H1 (cell line): ENCODE measurements at regions not wholly inside any gene's neighbourhood (a gene's known extent, or its start where the extent isn't known, plus 50 kb on each side); places are given as distances from the start of the nearest gene placed in this dataset.
"Not testable (repeated sequence)": the region's sequence is repeated elsewhere in the genome, so short reads cannot be mapped to it uniquely, and the experiment has no call there.

Source experiments
- CTCF ChIA-PET: fragments of 300-600 bp; sonication (Branson Sonifier 250); formaldehyde crosslinking; loops from one replicate; lab custom pipeline; 2021; ENCODE audit not compliant: partially characterized antibody; lab: Charles Lee
- POLR2A ChIA-PET: fragments of 300-600 bp; sonication (Branson Sonifier 250); formaldehyde crosslinking; loops from one replicate; lab custom pipeline; 2021; ENCODE audit warnings: inconsistent platforms; ENCODE audit not compliant: partially characterized antibody; lab: Charles Lee
- DNase-seq, 2 experiments: peaks; one replicate each; pipeline versions ENCODE4 v3.0.0 to v3.0.0-alpha.2; 2010 to 2022; ENCODE audit warnings: low spot score in 2 of 2, low read depth in 1 of 2, mixed read lengths in 1 of 2
- FAIRE-seq: peaks from 2 replicates; lab custom pipeline; 2011; peaks lifted over from hg19 to GRCh38; lab: Jason Lieb, UNC
- H2AFZ ChIP-seq: 2 replicates; pipeline ENCODE4 v1.8.1; 2012; ENCODE audit warnings: low read length, inconsistent platforms
- H2AK5ac ChIP-seq: 2 replicates; pipeline ENCODE4 v1.6.1; 2013; ENCODE audit warnings: low read depth, low read length
- H2BK120ac ChIP-seq: replicated peaks from 2 replicates; pipeline ENCODE3; 2013; ENCODE audit warnings: low read depth, low read length, inconsistent platforms
- H2BK12ac ChIP-seq: 2 replicates; pipeline ENCODE4 v1.6.1; 2013; ENCODE audit warnings: low read depth, low read length
- H2BK15ac ChIP-seq: 2 replicates; pipeline ENCODE4 v1.6.1; 2013; ENCODE audit warnings: low read length
- H2BK20ac ChIP-seq: 2 replicates; pipeline ENCODE4 v1.6.1; 2013; ENCODE audit warnings: low read length
- H2BK5ac ChIP-seq: 2 replicates; pipeline ENCODE4 v1.6.1; 2013; ENCODE audit warnings: low read depth, low read length
- H3K14ac ChIP-seq: 2 replicates; pipeline ENCODE4 v1.6.1; 2013; ENCODE audit warnings: inconsistent platforms; ENCODE audit not compliant: insufficient read length
- H3K18ac ChIP-seq: 2 replicates; pipeline ENCODE4 v1.6.1; 2013; ENCODE audit warnings: low read length; ENCODE audit errors: extremely low read depth
- H3K23ac ChIP-seq: 2 replicates; pipeline ENCODE4 v1.6.1; 2013; ENCODE audit warnings: inconsistent platforms; ENCODE audit not compliant: insufficient read length
- H3K23me2 ChIP-seq: 2 replicates; pipeline ENCODE4 v1.6.1; 2013; ENCODE audit warnings: low read depth, low read length
- H3K27ac ChIP-seq: 2 replicates; pipeline ENCODE4 v1.6.1; 2011; ENCODE audit warnings: low read depth, low read length, inconsistent platforms
- H3K27me3 ChIP-seq, 4 experiments: replicated peaks in 1 of 4; 1 replicate in 1 of 4; 2 replicates in 3 of 4; pipeline versions ENCODE4 v1.6.1 to v1.8.1; 2011 to 2013; ENCODE audit warnings: low read length in 3 of 4, mild to moderate bottlenecking in 3 of 4, inconsistent platforms in 2 of 4, mixed read lengths in 2 of 4, moderate library complexity in 1 of 4; ENCODE audit not compliant: control insufficient read depth in 3 of 4, insufficient read depth in 3 of 4; ENCODE audit errors: extremely low read depth in 1 of 4
- H3K36me3 ChIP-seq, 4 experiments: 2 replicates each; pipeline versions ENCODE4 v1.6.1 to v1.8.1; 2011 to 2013; ENCODE audit warnings: mild to moderate bottlenecking in 4 of 4, low read length in 3 of 4, moderate library complexity in 2 of 4, control low read depth in 1 of 4, inconsistent platforms in 1 of 4; ENCODE audit not compliant: insufficient read depth in 4 of 4, control insufficient read depth in 2 of 4
- H3K4ac ChIP-seq: replicated peaks from 2 replicates; pipeline ENCODE3; 2013; ENCODE audit warnings: low read length, low read depth, mixed read lengths, inconsistent platforms; ENCODE audit not compliant: insufficient read length
- H3K4me1 ChIP-seq, 4 experiments: replicated peaks in 1 of 4; 1 replicate in 1 of 4; 2 replicates in 3 of 4; pipeline versions ENCODE4 v1.6.1 to v1.8.1; 2011 to 2013; ENCODE audit warnings: low read length in 3 of 4, inconsistent platforms in 2 of 4, mixed read lengths in 1 of 4; ENCODE audit not compliant: insufficient read depth in 4 of 4, control insufficient read depth in 3 of 4
- H3K4me2 ChIP-seq, 2 experiments: 2 replicates each; pipeline versions ENCODE4 v1.6.1 to v1.8.1; 2011 to 2013; ENCODE audit warnings: low read depth in 2 of 2, low read length in 2 of 2, control low read depth in 1 of 2, inconsistent platforms in 1 of 2, mild to moderate bottlenecking in 1 of 2; ENCODE audit not compliant: insufficient read depth in 1 of 2
- H3K4me3 ChIP-seq, 4 experiments: fragments of 200-600, 300-600 bp in 1 of 4; sonication (generic), shearing (Covaris generic), sonication (Bioruptor Twin) in 1 of 4; 2 replicates each; pipeline versions ENCODE4 v1.5.1 to v1.8.1; 2011 to 2016; ENCODE audit warnings: low read length in 4 of 4, low read depth in 3 of 4, control low read depth in 2 of 4, inconsistent platforms in 2 of 4, mild to moderate bottlenecking in 2 of 4, mixed read lengths in 1 of 4, moderate library complexity in 1 of 4; ENCODE audit not compliant: insufficient read depth in 2 of 4; ENCODE audit errors: extremely low read depth in 1 of 4
- H3K56ac ChIP-seq: replicated peaks from 2 replicates; pipeline ENCODE3; 2013; ENCODE audit warnings: low read depth, mild to moderate bottlenecking, mixed read lengths, low read length, inconsistent platforms; ENCODE audit not compliant: insufficient read length
- H3K79me1 ChIP-seq: 2 replicates; pipeline ENCODE4 v1.6.1; 2013; ENCODE audit warnings: low read depth, low read length, control low read depth
- H3K79me2 ChIP-seq, 2 experiments: 2 replicates each; pipeline versions ENCODE4 v1.6.1 to v1.8.1; 2012 to 2013; ENCODE audit warnings: low read length in 2 of 2, mild to moderate bottlenecking in 2 of 2, inconsistent platforms in 1 of 2; ENCODE audit not compliant: insufficient read depth in 2 of 2, control insufficient read depth in 1 of 2
- H3K9ac ChIP-seq, 4 experiments: replicated peaks in 1 of 4; 1 replicate in 1 of 4; 2 replicates in 3 of 4; pipeline versions ENCODE4 v1.6.1 to v1.8.1; 2011 to 2013; ENCODE audit warnings: low read depth in 3 of 4, low read length in 3 of 4, control low read depth in 2 of 4, mild to moderate bottlenecking in 2 of 4, moderate library complexity in 2 of 4, inconsistent platforms in 1 of 4; ENCODE audit errors: extremely low read depth in 1 of 4
- H3K9me3 ChIP-seq, 2 experiments: 2 replicates each; pipeline versions ENCODE4 v1.6.1 to v1.8.1; 2012 to 2013; ENCODE audit warnings: mild to moderate bottlenecking in 2 of 2, moderate library complexity in 2 of 2, control low read depth in 1 of 2, inconsistent platforms in 1 of 2, low read depth in 1 of 2, low read length in 1 of 2, mixed read lengths in 1 of 2; ENCODE audit not compliant: insufficient read depth in 2 of 2
- H4K20me1 ChIP-seq, 2 experiments: replicated peaks in 1 of 2; 2 replicates each; pipeline versions ENCODE3 to v1.8.1; 2011 to 2013; ENCODE audit warnings: inconsistent platforms in 2 of 2, low read length in 2 of 2, mild to moderate bottlenecking in 1 of 2; ENCODE audit not compliant: insufficient read depth in 2 of 2, control insufficient read depth in 1 of 2
- H4K5ac ChIP-seq: 2 replicates; pipeline ENCODE4 v1.6.1; 2013; ENCODE audit warnings: low read length, low read depth, mixed read lengths, inconsistent platforms; ENCODE audit not compliant: insufficient read length
- H4K8ac ChIP-seq: 2 replicates; pipeline ENCODE4 v1.8.0; 2013; ENCODE audit warnings: mild to moderate bottlenecking, moderate library complexity, low read length, inconsistent platforms; ENCODE audit not compliant: insufficient read depth; ENCODE audit errors: extremely low read depth
- H4K91ac ChIP-seq: replicated peaks from 2 replicates; pipeline ENCODE3; 2013; ENCODE audit warnings: low read length, mixed read lengths, inconsistent platforms; ENCODE audit not compliant: insufficient read length
- WGBS, 2 experiments: shearing (Covaris generic) in 1 of 2; methylation state at CpG; one replicate each; pipeline versions ENCODE4 v1.1.6 to v1.1.7; 2013 to 2015; ENCODE audit warnings: low lambda C conversion rate in 2 of 2, mixed read lengths in 2 of 2, inconsistent platforms in 1 of 2, low coverage in 1 of 2, missing lambda C conversion rate in 1 of 2; ENCODE audit not compliant: insufficient replicate concordance in 2 of 2, insufficient coverage in 1 of 2, insufficient read length in 1 of 2; ENCODE audit errors: extremely low coverage in 1 of 2, missing lambda C conversion rate in 1 of 2; 5-methylcytosine and 5-hydroxymethylcytosine counted together

GRCh38 chr2:89130665-89131308, 439.3 kb downstream of the RPIA start:
- H3K79me2 ChIP-seq, POLR2A ChIA-PET, H3K9me3 ChIP-seq, H3K56ac ChIP-seq, H4K8ac ChIP-seq, H2BK5ac ChIP-seq, H3K4me2 ChIP-seq, CTCF ChIA-PET, H2BK15ac ChIP-seq, H3K4me3 ChIP-seq, H4K20me1 ChIP-seq, H3K27ac ChIP-seq, H2AK5ac ChIP-seq, H3K23ac ChIP-seq, H3K14ac ChIP-seq, H2BK12ac ChIP-seq, H2BK120ac ChIP-seq, DNase-seq, H4K91ac ChIP-seq, H3K79me1 ChIP-seq, H3K27me3 ChIP-seq, H3K18ac ChIP-seq, H4K5ac ChIP-seq, H2AFZ ChIP-seq, H2BK20ac ChIP-seq, H3K23me2 ChIP-seq, FAIRE-seq, H3K4ac ChIP-seq, H3K36me3 ChIP-seq, H3K9ac ChIP-seq, H3K4me1 ChIP-seq: not testable (repeated sequence)
- 92% methylated on average over 9 of the region's 10 CpGs; no CpG with 5 or more reads in 1 of the 2 experiments for WGBS, 2 experiments

DNA sequence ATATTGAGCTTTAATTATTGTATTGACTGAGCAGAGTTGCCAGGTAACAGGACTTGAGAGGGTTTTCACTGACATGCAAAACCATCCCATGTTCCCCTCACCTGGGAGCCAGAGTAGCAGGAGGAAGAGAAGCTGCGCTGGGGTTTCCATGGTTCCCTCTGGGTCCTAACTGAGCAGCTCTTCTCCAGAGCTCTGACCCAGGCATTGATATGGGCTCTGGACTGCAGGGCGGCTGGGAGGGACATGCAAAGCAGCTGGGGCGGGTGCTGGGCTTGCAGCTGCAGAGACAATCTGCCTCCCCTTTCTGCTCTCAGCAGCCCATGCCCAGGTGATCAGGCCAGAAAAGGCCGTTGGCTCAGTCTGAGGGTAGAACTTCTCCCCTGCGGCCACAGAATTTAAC, 451.5 kb downstream of the RPIA start:
- POLR2A ChIA-PET, H3K23me2 ChIP-seq, H3K9ac ChIP-seq, H4K5ac ChIP-seq, H2BK20ac ChIP-seq, H2BK12ac ChIP-seq, H4K20me1 ChIP-seq, H3K4me3 ChIP-seq, H3K23ac ChIP-seq, H3K79me1 ChIP-seq, H3K36me3 ChIP-seq, H3K27ac ChIP-seq, H2AFZ ChIP-seq, H3K27me3 ChIP-seq, H3K4me1 ChIP-seq, H3K14ac ChIP-seq, H3K4me2 ChIP-seq, H2BK5ac ChIP-seq, FAIRE-seq, H4K8ac ChIP-seq, H2BK120ac ChIP-seq, H3K9me3 ChIP-seq, H3K56ac ChIP-seq, CTCF ChIA-PET, H3K4ac ChIP-seq, H3K79me2 ChIP-seq, H3K18ac ChIP-seq, H4K91ac ChIP-seq, H2BK15ac ChIP-seq, H2AK5ac ChIP-seq, DNase-seq: not testable (repeated sequence)
- WGBS, 2 experiments: 74% methylated on average over 4 of the region's 5 CpGs; no CpG with 5 or more reads in 1 of the 2 experiments
